Activated naive CD4-positive, alpha-beta T cell treated with Interleukin-2 at 50 U/mL for 16 hours (primary cell): ENCODE measurements at regions not wholly inside any gene's neighbourhood (a gene's known extent, or its start where the extent isn't known, plus 50 kb on each side); places are given as distances from the start of the nearest gene placed in this dataset.
"Not testable (repeated sequence)": the region's sequence is repeated elsewhere in the genome, so short reads cannot be mapped to it uniquely, and the experiment has no call there.

Source experiments
- DNase-seq: peaks from one replicate; pipeline ENCODE4 v3.0.0-alpha.2; 2020

- DNase-seq = no peak
Measured at GRCh38 chr21:27070861-27071670, 104.2 kb upstream of the ADAMTS5 start.

DNA sequence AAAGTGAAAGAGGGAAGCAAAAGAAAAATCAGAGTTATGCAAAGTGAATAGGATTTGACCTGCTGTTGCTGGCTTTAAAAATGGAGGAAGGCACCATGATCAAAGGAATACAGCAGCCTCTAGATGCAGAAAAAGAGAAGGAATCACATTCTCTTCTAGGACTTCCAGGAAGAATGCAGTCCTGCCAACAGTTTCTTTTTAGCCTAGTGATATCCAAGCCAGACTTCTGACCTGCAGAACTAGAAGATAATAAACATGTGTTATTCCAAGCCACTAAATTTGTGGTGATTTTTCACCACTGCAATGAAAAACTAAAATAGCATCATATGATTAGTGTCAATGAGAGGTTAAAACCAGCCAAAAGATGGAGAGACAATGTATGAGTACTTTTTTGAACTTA, 101.9 kb upstream of the ADAMTS5 start:
- no peak for DNase-seq

- no peak for DNase-seq
Measured at GRCh38 chr21:27067226-27067625, 100.3 kb upstream of the ADAMTS5 start.

DNA sequence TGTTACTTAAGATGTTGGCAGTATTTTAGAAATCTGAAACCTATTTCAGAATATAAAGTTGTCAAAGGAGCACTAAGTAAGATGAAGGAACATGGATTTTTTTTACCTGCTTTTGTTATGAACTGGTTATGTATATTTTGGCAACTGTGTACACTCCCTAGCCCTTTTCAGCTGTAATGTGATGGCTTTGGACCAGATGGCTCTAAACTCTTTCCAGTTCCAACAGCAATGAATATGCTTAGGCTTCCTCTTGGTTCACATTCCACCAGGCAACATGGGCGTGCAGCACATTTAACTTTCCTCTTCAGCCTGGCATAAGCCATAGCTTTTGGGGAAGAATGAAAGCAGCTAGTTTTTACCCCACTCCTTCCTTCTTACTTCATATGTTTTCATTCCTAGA, 95.6 kb upstream of the ADAMTS5 start:
- DNase-seq = no peak

DNA sequence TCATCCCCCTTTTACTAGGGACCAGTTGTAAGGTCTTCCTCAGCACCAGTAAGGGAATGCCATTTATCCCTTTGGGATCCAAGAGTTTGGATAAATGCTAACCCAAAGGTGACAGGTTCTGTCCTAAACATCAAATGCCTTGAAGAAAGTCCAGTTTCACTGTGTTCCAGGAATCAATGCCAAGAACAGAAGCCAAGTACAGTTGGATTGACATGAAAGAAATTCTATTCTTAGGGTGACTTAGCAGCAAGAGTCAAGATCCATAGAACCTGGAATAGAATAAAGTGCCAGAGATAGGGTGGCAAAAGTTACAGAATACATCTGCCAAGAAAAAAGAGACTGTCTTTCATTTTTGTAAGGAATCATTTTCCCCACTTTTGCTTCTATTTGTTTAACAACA, 94.9 kb upstream of the ADAMTS5 start:
- DNase-seq = no peak

GRCh38 chr21:27060190-27060589, 93.3 kb upstream of the ADAMTS5 start:
- no peak for DNase-seq

GRCh38 chr21:27058673-27059605, 92.1 kb upstream of the ADAMTS5 start:
- DNase-seq = no peak

GRCh38 chr21:27057997-27058396, 91.1 kb upstream of the ADAMTS5 start:
- no peak for DNase-seq

DNA sequence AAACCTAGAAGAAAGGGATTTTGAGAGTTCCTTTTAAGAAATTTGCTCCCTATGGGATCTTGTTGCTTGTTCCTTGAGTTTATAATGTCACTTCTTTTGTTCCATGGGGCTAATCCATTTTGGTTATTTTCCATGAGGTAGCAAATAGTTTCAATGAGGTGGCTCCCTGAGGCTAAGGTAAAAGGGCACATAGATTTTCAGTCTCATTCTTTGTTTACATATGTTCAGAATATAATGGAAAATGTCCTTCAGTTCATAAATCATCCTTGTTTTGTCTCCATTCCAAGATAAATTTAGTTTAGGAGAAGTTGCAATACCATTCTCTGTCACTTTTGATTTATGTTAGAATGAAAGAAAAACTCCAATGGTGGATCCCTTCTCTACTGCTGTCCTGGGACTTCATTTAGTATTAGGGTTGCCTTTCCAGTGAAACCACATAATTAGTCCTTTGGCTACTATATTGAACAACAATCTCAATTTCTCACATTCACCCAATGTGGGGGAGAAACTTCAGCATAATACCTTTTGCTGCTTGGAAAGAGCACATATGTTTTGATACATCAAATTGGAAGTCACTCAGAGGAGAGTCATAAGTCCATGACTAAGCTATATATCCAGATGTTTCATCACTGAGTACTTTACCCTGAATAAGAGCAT, 80.9 kb upstream of the ADAMTS5 start:
- DNase-seq = no peak

DNA sequence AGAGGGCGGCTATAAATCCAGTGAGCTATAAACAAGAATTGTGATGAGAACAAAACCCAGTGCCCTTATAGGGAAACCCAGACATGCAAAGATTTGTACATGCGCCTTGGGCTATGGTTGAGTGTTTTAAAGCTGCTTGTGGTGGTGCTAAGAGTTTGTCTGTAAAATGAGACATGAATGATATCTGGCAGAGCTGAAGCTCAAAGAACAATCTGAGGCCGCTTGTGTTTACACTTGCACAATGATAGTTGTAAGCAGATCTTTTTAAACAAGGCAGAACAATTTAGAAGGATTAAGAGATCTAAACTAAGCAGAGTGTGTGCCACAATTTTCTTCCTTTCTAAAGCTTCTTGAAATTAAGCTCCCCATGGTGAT, 80.4 kb upstream of the ADAMTS5 start:
- DNase-seq = no peak

GRCh38 chr21:27045281-27045985, 78.5 kb upstream of the ADAMTS5 start:
- no peak for DNase-seq

GRCh38 chr21:27043377-27043776, 76.5 kb upstream of the ADAMTS5 start:
- DNase-seq = no peak

DNA sequence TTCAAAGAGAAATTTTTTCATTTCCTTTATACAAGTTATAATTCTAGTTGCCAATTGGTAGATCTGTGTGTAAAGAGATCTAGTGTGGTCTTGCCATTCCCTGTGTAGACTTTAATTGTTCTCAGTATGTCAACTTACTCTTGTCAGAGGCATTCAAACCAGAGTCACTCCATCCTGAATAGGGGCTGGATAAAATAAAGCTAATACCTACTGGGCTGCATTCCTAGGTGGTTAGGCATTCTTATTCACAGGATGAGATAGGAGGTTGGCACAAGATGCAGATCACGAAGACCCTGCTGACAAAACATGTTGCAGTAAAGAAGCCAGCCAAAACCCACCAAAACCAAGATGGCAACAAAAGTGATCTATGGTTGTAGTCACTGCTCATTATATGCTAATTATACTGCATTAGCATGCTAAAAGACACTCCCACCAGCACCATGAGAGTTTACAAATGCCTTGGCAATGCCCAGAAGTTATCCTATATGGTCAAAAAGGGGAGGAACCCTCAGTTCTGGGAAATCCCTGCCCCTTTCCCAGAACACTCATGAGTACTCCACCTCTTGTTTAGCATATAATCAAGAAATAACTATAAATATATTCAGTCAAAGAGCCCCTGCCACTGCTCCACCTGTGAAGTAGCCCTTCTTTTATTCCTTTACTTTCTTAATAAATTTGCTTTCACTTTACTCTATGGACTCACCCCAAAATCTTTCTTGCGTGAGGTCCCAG, 74.0 kb upstream of the ADAMTS5 start:
- no peak for DNase-seq

GRCh38 chr21:27036736-27037301, 69.9 kb upstream of the ADAMTS5 start:
- DNase-seq = no peak

- no peak for DNase-seq
Measured at GRCh38 chr21:27035791-27036190, 68.9 kb upstream of the ADAMTS5 start.

DNA sequence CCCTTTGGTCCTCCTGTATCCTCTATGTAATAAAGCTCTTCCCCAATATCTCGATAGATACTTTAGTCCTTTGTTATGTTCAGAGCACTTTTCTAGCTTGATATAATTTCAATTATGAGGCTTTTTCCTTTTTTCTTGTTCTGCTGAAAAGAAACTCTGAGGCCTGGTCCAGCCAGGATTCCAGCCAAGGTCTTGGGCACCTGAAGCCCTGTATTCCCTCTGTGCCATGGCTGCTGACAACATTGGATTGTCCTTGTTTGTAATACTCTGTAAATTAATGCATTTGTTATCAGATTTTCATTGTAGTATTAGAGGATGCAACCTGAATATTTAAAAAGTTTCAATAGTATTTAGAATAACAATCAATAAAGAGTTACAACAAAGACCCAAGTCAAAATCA, 67.9 kb upstream of the ADAMTS5 start:
- DNase-seq = no peak

- no peak for DNase-seq
Measured at GRCh38 chr21:27033471-27033870, 66.6 kb upstream of the ADAMTS5 start.

- no peak for DNase-seq
Measured at GRCh38 chr21:27026501-27026900, 59.6 kb upstream of the ADAMTS5 start.

DNA sequence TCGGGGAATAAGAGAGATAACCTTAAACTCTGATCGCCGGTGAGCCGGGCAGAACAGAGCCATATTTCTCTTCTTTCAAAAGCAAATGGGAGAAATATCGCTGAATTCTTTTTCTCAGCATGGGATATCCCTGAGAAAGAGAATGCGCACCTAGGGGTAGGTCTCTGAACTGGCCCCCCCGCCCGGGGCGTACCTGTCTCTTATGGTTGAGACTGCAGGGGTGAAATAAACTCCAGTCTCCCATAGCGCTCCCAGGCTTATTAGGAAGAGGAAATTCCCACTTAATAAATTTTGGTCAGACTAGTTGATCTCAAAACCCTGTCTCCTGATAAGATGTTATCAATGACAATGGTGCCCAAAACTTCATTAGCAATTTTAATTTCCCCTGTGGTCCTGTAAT, 58.8 kb upstream of the ADAMTS5 start:
- DNase-seq = not testable (repeated sequence)

GRCh38 chr21:27024971-27025370, 58.1 kb upstream of the ADAMTS5 start:
- DNase-seq = no peak

DNA sequence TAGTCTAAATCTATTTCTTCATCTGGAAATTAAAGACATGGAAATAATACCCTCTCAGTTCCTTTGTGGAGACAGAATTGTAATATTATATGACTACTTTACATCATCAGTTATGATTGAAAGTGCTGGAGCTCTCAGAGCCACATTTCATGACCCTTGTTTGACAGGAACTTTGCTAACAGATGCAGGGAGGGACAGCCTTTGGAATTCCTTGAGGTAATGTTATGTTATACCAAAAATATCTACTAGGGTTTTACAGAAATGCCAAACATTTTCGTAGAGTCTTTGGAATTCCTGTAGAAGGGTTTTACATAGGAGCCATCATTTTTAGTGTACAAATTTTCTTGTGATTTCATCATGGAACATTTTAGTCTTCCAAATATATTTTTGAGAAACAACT, 57.4 kb upstream of the ADAMTS5 start:
- DNase-seq = no peak

DNA sequence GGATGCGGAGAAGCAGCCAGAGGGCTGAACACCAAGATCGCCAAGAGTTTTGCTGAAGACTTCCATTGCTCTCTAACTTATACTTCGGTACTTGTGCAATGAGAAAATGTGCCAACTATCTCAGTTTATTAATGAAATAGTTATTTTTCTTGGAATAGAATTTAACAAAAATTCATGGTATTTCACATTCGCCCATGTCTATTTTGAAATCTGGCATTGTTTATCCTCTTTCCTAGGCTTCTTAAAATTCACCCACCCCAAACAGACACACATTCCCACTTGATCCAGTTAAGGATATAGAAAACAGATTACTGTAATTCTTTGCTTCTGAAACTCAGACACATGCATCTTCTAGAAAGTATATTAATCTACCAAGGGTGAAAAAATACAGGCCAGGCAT, 56.3 kb upstream of the ADAMTS5 start:
- DNase-seq = no peak
